Mammary epithelial cell (primary cell): ENCODE measurements at regions not wholly inside any gene's neighbourhood (a gene's known extent, or its start where the extent isn't known, plus 50 kb on each side); places are given as distances from the start of the nearest gene placed in this dataset.

Experiments used
- EZH2 ChIP-seq: IDR thresholded peaks from 2 replicates; pipeline ENCODE4 v1.6.1; 2012; ENCODE audit warnings: low read length, inconsistent platforms, borderline replicate concordance
- TF ChIP-seq, protein P1 (sequence below), 2 donors: IDR thresholded peaks in 1 of 2; conservative IDR thresholded peaks in 1 of 2; 2 replicates each; pipeline ENCODE4 v1.5.1; 2011 to 2012; ENCODE audit warnings: inconsistent platforms in 2 of 2, low read length in 2 of 2, mild to moderate bottlenecking in 2 of 2, control low read depth in 1 of 2, low read depth in 1 of 2; ENCODE audit not compliant: insufficient read depth in 1 of 2; ENCODE audit errors: extremely low read depth in 1 of 2

DNA sequence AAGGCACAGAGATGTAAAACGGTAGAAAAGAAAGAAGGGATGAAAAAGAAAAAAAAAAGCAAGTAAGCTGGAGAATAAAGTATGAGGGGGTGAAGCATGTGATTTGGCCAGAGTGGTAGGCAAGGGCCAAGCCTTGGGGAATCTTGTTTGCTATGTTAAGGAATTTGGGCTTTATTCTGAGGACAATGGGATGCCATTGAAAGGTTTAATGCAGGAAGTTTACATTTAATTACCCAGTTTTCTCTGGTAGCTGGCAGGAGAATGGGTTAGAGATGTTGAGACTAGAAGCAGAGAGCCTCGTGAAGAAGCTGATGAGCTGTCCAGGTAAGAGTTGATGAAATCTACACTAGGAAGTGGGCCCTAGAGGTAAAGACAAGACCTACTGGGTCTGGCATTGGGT, 455.9 kb downstream of the PDCD6IP start:
- TF ChIP-seq, protein P1, sequence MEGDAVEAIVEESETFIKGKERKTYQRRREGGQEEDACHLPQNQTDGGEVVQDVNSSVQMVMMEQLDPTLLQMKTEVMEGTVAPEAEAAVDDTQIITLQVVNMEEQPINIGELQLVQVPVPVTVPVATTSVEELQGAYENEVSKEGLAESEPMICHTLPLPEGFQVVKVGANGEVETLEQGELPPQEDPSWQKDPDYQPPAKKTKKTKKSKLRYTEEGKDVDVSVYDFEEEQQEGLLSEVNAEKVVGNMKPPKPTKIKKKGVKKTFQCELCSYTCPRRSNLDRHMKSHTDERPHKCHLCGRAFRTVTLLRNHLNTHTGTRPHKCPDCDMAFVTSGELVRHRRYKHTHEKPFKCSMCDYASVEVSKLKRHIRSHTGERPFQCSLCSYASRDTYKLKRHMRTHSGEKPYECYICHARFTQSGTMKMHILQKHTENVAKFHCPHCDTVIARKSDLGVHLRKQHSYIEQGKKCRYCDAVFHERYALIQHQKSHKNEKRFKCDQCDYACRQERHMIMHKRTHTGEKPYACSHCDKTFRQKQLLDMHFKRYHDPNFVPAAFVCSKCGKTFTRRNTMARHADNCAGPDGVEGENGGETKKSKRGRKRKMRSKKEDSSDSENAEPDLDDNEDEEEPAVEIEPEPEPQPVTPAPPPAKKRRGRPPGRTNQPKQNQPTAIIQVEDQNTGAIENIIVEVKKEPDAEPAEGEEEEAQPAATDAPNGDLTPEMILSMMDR (conservative IDR thresholded peaks at IDR 0.05 in 1 of 2, IDR thresholded peaks at IDR 0.05 in 1 of 2; ENCODE audit: extremely low read depth in 1 of 2, insufficient read depth in 1 of 2, low read depth in 1 of 2, low read length in 2 of 2): no peak
- TF ChIP-seq EZH2: no peak
